GM12801 (cell line): ENCODE measurements at regions not wholly inside any gene's neighbourhood (a gene's known extent, or its start where the extent isn't known, plus 50 kb on each side); places are given as distances from the start of the nearest gene placed in this dataset.

Source experiments
- CTCF ChIP-seq: IDR thresholded peaks from one replicate; pipeline ENCODE4 v1.5.1; 2011; ENCODE audit warnings: control low read depth; ENCODE audit not compliant: insufficient read length; ENCODE audit errors: extremely low read depth

GRCh38 chr10:123509338-123509737, 156.8 kb upstream of the GPR26 start:
- TF ChIP-seq CTCF = no peak

- TF ChIP-seq CTCF = no peak
These were observed 153.0 kb upstream of the GPR26 start for GRCh38 chr10:123512901-123513775.

- TF ChIP-seq CTCF = no peak
These were observed 152.3 kb upstream of the GPR26 start for GRCh38 chr10:123513870-123514269.

GRCh38 chr10:123514996-123515395, 151.2 kb upstream of the GPR26 start:
- TF ChIP-seq CTCF = no peak

GRCh38 chr10:123515661-123516060, 150.5 kb upstream of the GPR26 start:
- no peak for TF ChIP-seq CTCF

GRCh38 chr10:123516291-123516690, 149.9 kb upstream of the GPR26 start:
- no peak for TF ChIP-seq CTCF

- no peak for TF ChIP-seq CTCF
These were observed 148.7 kb upstream of the GPR26 start for GRCh38 chr10:123517426-123517825.
